ENCODE measurements at regions not wholly inside any gene's neighbourhood (a gene's known extent, or its start where the extent isn't known, plus 50 kb on each side); places are given as distances from the start of the nearest gene placed in this dataset.

DNA sequence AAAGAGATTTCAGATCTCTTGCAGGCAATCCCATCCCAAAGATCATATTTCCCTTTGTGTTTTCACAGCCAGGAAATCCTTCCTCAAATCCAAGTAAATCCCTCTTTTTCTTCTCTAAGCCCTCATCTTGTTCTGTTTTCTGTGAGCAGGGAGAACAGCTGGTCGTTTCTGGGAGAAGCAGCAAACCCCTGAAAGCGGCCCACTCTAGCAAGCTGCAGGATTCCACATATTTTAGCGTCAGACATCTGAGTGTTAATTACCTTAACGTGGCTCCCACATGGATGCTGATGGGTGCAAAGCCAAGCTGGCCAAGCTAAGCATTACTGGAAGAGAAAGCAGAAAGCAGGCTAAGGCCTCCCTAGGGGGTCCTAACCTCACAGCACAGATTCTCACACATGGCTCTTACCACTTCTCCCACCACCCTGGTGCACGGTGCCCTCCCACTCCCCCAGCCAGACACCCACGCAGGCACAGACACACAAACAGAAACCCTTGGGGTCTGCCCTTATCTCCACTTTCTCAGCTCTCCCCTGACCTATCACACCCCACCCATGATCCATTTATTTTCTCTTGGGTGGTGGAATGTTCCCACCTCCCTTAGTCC, 551.0 kb upstream of the AUTS2 start:
- no peak for TF ChIP-seq CTCF (IDR thresholded peaks at IDR 0.05)
- TF ChIP-seq POLR2A (IDR thresholded peaks at IDR 0.05), result no peak
- no peak for TF ChIP-seq POLR2AphosphoS5 (IDR thresholded peaks at IDR 0.05)
